Right kidney (tissue), 1 donor: ENCODE measurements at regions not wholly inside any gene's neighbourhood (a gene's known extent, or its start where the extent isn't known, plus 50 kb on each side); places are given as distances from the start of the nearest gene placed in this dataset.

Source experiments
- DNase-seq: peaks from one replicate; pipeline ENCODE4 v3.0.0-alpha.2; 2016

DNA sequence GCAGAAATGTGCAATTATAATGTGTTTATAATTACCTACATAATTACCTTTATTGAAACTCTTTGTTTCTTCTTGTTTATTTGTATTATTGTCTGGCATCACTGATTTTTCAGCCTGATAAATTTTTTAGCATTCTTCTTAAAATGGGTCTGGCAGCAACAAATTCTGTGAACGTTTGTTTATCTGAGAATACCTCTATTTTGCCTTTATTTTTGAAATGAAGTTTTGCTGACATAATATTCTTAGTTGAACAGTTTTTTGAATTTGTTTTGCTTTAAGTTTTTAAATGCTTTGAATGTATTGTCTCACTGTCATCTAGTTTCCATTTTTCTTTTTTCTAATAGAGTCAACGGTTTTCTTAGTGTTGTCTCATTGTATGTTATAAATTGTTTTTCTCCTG is 1152.0 kb upstream of the CDH2 start:
- DNase-seq = no peak

DNA sequence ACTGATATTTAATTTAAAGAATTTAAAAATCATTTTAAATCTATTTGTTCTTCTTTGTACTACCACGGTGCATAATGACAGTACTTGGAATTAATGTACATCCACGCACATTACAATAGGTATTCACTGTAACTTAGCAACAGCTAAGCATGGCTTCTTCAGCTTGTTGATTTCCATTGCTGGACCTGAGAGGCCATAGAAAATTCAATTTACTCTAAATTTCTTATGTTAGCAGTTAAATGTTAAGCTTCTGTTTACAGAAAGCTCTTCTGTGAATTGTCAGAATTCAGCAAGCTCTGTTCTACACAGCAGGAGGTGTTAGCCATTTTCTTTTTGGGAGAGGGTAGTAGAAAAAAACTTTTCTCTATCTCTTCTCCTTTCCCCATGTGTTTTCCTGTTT is 1149.3 kb upstream of the CDH2 start:
- DNase-seq = no peak

DNA sequence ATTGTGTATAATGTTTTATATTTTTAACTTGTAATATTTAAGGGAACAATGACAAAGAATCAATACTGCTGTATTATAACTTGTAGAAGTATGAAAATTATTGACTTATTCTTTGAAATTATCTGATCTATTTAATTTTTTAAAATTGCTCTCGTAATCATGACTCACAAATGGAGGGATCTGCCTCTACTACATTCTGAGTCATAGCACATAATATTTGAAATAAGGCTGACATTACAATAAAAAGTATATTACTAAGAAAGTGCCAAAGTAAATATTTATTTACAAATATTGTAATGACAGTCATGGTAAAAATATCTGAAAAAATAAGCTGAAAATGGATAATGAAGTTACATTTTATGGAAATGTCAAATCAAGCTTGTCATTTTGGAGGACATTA is 1144.6 kb upstream of the CDH2 start:
- DNase-seq = no peak

DNA sequence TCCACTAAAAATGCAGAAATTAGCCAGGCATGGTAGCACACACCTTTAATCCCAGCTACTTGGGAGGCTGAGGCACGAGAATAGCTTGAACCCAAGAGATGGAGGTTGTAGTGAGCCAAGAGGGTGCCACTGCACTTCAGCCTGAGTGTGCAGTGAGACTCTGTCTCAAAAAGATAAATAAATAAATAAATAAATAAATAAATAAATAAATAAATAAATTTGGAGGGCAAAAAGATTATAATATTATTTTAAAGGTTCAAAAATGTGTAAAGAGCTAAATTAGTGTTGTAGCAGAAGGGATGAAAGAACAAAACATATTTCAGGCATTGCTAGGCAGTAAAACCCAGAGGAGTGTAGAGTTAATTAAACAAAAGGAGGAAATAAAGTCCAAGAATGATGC is 1136.4 kb upstream of the CDH2 start:
- no peak for DNase-seq

DNA sequence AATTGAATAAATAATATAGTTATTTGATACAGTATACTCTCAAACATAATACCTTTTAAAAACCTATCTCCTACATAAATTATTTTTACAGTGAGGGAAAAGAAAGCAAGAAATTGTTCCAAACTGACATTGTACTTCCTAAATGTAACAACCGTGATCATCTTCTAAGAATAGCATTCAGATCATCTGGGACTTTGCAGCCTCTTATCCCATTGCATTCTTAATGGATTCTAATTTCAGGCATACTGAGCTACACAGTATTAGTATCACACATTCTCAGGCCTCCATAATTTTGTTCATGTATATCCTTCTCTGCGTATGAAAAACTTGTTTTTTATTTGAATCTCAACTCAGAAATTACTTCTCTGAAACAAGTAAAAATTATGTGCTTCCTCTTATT is 1134.7 kb upstream of the CDH2 start:
- no peak for DNase-seq

DNA sequence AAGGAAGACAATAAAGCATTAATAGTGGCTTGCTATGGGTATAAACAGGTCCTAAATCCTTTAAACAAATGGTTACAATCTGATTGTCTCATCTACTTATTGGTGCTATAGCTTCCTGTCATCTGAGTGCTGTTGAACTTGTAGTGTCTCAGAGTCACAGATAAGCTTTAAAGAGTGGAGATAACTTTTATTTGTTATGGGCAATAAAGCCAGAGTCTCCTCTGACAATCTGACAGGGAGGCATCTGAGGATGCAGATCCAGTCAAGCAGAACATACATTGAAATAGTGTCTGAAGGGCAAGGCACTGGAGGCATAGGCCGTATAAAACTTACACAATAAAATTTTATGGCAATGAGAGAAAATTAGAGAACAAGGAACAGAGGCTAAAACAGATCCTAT is 1132.4 kb upstream of the CDH2 start:
- peak; percentile 11 for DNase-seq

DNA sequence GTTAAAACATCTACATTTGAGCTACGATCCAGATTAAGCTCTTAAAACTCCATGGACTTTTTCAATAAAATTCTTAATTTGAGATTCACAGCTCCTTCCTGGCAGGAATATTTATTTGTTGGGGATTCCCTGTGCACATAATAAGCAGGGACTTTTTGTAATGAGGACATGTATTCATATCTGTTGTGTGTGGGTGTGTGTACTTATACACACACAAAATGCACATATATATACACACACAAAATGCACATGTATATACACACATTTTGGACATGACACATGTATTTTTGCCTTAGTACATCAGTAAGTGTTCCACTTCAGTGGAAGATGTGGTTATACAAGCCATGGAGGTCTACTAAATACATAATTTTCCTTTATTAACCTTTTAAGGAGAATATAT is 1131.1 kb upstream of the CDH2 start:
- DNase-seq = no peak

DNA sequence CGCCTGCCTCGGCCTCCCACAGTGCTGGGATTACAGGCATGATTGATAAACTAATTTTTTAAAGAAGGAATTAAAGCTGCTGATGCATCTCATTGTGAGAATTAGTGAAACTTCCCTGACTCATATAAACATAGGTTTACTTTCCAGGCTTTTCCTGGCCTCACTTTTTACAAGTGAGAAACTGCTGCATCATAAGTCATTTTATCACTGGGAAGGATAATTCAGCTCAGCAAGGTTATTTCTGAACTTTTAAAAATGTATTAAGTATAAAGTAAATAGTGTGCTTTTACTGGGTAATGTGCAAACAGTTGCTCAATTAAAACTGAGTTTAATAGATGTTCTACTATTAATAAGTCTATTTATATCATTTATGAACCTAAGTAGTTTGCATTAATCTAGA is 1130.3 kb upstream of the CDH2 start:
- DNase-seq = no peak

DNA sequence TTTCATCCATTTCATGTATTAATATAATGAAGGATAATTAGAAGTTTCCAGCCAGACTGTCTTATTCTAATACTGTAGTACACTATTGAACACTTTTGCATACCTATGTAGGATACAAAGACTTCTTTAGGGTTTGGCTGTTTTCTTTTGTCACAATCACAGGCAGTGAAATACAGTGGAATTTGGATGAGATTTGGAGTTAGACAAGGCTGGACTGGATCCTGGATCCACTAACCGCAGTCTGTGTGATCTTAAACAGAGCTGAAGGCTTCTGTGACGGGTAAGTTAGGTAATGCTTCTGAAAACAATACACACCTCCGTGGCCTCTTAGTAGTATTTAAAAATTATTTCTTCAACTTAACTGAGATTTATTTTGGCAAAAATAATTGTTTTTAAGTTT is 1128.6 kb upstream of the CDH2 start:
- no peak for DNase-seq

DNA sequence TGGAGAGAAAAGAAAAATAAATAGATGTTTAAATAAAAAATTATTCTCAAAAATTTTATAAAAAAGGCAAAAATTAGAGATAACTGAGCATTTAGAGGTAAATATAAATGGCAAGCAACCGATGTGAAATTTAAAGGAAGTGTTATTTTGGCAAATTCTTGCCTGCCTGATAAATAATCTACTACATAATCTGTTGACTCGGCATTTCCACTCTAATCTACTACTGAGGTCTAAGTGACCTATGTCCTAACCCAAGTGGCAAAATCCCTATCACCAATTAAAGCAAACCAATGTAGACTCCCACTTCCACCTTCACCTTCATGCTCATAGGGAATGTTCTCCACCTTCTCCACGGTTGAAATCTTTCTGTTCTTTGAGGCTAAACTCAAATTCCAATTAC is 1124.1 kb upstream of the CDH2 start:
- DNase-seq = no peak

DNA sequence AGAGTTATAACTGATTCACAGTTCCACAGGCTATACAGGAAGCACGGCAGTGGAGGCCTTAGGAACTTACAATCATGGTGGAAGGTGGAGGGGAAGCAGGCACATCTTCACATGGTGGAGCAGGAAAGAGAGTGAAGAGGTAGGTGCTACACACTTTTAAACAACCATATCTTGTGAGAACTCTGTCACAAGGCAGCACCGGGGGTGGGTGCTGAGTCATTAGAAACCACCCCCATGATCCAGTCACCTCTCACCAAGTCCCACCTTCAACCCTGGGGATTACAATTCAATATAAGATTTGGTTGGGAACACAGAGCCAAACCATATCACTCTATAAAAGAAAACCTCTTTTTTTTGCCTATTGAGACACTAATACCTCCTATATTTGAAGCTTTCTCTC is 1108.5 kb upstream of the CDH2 start:
- no peak for DNase-seq

DNA sequence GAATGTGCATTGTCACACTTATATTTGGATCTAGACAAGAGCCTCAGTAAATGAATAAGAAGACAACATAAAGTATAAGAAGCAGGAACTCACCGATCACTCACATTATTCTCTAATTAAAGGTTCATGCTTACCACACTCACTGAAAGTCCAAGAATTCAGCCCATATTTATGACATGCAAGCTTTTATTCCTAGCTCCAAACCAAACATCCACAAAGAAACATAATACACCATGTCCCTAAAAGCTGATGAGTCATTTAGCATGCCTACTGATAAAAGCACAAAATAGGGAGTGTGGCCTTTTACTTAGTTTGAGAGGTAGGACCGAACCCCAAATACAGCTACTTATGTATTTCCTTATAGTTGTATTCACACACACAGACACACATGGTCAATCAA is 1094.6 kb upstream of the CDH2 start:
- no peak for DNase-seq

DNA sequence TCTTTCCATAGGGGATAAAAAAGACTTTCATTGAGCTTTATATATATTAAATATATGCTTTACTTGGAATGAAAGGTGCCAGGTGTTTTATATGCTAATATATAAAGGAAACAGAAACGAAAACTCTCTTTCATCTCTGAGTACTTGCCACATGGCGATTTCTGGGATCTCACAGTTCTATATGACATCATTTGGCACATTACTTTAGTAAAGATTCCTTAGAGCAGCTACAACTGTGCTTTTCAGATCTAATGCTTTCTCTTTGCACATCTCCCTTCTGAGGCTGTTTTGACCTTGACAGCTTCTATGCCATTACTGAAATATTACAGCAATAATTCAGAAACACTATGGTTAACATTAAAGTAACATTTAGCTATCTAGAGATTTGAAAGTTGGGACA is 1082.9 kb upstream of the CDH2 start:
- no peak for DNase-seq

DNA sequence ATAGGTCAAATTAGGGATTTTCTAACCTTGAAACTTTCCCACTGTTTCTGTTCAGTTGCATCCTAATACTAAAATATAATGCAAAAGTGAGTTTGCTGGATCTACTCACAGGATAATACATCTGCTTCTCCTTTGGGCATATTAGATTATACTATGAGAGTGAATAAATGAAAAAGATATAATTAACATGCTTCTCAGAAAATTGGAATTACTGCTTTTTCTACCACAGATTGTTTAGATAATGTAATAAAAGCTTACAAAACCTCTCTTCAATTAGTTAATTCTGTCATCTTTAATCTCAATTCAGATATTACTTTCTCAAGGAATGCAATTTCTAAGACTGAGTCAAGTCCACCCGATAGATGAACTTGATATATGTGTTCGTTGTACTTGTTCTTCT is 1077.2 kb upstream of the CDH2 start:
- DNase-seq = no peak

DNA sequence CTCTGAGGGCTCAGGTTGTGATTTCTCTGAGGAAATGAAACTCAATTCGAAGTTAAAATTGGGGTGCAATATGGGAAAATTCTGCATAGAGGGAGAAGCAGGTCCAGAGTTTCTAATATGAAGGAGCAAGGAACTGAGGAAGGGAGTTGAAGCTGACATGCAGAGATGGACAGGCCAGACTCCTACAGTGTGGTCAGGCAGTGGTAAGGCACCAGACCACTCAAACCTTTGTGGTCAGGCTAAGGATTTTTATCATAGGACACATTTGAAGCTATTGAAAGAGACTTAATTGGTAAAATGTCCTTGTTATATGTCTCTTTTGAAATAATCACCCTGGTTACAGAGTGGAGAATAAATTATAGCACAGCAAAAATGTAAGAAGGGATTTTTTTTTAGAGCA is 1074.8 kb upstream of the CDH2 start:
- no peak for DNase-seq

DNA sequence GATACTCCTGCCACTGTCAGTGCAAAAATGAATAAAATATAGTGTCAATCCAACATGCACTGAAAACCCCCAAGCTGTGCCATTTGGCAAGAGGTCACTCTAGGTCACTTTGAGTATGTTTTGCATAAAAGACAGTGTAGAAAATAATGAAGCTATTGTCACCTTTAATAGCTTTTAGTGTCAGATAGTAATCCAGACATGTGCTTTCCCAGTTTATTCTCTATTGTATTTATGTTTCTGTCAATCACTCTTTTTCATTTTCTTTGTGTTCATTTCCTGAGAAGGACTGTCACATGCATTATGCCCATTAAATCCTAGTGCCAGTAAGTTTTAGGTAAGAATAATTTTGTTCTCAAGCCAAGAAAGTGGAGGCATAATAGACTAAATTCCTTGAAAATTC is 1073.9 kb upstream of the CDH2 start:
- no peak for DNase-seq

DNA sequence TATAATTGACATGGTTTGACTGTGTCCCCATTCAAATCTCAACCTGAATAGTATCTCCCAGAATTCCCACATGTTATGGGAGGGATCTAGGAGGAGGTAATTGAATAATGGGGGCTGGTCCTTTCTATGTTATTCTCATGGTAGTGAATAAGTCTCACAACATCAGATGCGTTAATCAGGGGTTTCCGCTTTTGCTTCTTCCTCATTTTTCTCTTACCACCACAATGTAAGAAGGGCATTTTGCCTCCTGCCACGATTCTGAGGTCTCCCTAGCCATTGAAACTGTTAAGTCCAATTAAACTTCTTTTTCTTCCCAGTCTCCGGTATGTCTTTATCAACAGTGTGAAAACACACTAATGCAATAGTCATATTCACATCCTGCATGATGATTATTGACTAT is 1073.3 kb upstream of the CDH2 start:
- DNase-seq = no peak

DNA sequence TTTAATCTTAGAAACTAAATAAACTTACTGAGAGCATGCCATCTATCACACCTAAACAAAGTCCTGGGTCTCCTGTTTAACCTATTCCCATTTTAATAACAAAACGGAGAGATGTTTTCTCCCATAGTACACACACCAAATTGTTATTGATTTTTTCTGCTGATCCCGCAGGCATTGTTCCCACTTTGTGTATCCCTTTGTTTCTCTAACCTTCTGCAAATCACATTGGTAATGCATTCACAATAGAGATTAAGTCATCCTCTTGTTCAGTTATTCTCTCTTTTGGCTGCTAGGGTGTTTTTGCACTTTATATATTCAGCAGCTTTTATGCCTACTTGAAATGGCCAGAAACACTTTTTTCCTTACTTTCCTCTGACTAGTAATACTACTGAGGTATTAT is 1071.9 kb upstream of the CDH2 start:
- no peak for DNase-seq

DNA sequence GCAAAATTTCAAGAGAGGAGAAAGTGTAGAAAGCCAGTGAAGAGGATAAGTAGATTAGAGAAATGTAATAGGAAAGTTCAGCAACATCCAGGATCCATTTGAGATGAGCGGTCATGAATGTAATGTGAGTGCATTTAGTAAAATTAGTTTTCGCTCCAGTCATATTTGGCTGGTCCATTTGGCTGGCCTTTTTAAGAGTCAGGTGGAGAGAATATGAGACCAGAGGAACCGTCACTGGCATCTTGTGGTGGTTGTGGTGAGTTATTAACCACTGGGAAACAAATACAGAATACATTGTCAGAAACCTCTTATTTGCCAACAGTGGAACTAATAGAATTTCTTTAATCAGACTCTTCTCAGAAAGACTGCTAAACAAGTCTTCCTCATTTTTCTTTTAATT is 1064.3 kb upstream of the CDH2 start:
- DNase-seq = no peak

DNA sequence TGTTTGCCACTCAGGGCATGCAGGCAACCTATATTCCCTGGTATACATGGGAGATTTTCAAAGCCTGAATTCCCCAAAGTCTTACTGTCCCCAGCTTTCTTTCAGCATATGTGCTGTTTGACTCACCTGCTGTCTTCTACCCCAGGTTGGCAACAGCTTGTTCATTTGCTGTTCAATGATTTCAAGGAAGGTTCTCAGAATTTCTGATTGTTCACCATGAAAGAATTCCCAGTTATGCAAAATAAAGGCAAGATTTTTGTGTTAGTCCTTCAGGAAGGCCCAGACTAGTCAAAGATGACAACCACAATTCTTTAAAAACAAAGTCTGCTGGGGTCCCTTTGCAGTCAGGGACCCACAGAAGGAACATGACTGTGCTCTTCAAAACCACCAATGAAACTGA is 1057.8 kb upstream of the CDH2 start:
- no peak for DNase-seq

DNA sequence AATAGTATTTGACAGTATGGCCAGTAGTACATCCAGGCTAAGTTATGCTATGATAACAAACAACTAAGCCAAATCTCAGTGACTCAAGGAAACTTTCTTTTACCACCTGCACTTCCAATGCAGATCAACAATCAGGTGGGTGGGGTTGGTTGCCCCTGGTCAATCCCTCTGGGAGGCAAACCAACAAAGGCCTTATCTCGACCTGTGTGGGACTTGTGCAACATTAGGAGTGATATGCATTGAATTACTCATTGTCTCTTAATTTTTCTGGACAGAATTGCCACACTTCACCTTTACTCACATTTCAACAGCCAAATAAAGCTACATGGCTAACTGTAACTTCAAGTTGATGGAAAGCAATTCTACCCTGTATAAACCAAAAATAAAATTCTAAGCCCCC is 1049.3 kb upstream of the CDH2 start:
- DNase-seq = no peak

DNA sequence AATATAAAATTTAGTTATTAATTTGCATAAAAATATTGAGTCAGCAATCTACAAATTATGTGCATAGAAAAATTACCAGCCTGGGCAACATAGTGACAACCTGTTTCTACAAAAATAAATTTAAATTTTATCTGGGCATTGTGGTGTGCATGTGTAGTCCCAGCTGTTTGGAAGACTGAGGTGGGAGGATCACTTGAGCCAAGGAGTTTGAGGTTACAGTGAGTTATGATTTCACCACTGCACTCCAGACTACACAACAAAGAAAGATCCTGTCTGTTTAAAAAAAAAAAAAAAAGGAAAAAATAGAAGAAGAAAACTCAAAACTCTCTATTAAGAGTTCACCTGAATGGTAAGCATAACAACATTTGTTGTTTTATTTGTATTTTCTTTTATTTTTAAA is 1048.4 kb upstream of the CDH2 start:
- no peak for DNase-seq

DNA sequence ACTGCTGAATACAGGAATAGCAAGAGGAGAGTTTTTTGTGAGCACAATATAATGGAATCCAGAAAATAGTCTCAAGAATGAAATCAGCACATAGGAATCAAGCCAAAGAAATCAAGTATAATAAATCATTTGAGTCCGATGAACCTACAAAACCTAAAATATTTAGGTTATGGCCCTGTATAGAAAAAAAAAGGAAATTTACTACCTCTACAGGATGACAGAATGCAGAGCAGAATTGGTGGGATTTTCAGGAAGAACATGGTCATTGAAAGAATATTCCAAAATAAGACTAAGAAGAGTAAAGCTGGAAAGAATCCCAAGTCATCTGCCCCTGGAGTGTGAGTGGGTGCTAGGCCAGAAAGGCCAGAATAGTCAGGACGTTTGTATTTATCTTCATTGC is 1041.2 kb upstream of the CDH2 start:
- no peak for DNase-seq

DNA sequence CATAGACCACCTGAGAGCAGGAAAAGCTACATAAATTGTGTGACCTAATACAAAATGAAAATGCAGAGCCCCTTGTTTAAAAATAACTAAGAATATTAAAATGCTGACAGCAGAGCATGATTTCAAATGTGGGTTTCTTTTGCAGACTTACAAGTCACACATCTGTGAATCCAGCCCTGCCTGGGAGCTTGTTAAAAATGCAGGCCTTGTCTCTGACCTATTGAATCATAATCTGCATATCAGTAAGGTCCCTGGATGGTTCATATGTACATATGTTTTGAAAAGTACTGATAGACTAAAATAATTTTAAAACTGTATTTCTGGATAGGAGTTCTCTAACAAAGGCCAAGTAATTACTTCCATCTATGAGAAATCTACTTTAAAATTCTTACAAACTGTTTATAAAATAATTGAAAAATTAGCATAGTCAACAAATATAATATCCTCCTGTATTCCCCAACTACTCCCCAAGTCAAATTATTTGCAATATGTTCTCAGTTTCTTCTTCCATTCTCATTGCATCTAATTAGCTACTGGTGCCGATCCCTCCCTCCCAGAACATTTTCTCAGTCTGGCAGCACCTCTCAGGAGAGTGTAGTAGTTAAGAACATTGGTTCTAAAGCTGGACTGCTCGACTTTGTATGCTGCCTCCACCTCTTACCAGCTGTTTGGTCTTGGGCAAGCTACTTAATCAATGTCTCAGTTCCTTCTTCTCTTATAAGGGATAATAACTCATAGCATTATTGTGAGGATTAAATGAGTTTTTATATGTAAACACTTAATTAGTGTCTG is 1040.4 kb upstream of the CDH2 start:
- no peak for DNase-seq

DNA sequence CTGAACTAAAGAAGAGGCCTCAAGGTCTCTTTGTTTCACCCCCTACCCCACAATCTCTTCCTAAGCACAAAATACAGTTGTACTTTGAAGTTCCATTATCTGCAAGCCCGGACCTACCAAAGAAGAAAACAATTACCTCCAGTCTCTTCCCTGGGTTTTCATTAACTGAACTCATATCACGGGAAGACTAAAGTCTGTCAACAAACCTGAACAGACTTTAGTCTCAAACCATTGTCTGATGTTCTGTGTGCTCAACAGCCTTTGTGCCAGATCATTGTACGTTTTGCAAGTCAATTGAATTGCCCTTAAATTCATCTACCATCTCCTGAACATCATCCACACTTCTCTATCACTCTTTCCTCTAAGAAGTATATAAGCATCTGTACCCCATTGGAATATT is 1021.9 kb upstream of the CDH2 start:
- no peak for DNase-seq
